Activated naive CD8-positive, alpha-beta T cell treated with anti-CD3 and anti-CD28 coated beads, Interleukin-2, amount 10 ng/mL, durations not matched to agents 7 days and 5 days (primary cell): ENCODE measurements at regions not wholly inside any gene's neighbourhood (a gene's known extent, or its start where the extent isn't known, plus 50 kb on each side); places are given as distances from the start of the nearest gene placed in this dataset.
"Not testable (repeated sequence)": the region's sequence is repeated elsewhere in the genome, so short reads cannot be mapped to it uniquely, and the experiment has no call there.

Experiments
- ATAC-seq: fragments of 150-1000 bp; cut with Tn5 transposase; one replicate; pipeline ENCODE4 v1.10.0; 2021; ENCODE audit warnings: low read depth, moderate library complexity
- POLR2A ChIA-PET: fragments of 350-600 bp; sonication (Branson Sonifier 250); formaldehyde crosslinking; loops from one replicate; lab custom pipeline; 2021; ENCODE audit warnings: antibody characterized with exemption; lab: Charles Lee
- DNase-seq: peaks from one replicate; pipeline ENCODE4 v3.0.0; 2021
- H3K27ac Mint-ChIP-seq: one replicate; pipeline ENCODE4 v1.8.0; 2022; ENCODE audit warnings: mild to moderate bottlenecking, mixed read lengths
- H3K27me3 Mint-ChIP-seq: one replicate; pipeline ENCODE4 v1.8.0; 2022; ENCODE audit warnings: mild to moderate bottlenecking, moderate library complexity, mixed read lengths
- H3K36me3 Mint-ChIP-seq: one replicate; pipeline ENCODE4 v1.8.0; 2021; ENCODE audit warnings: mild to moderate bottlenecking, mixed read lengths
- H3K4me1 Mint-ChIP-seq: one replicate; pipeline ENCODE4 v1.8.0; 2021; ENCODE audit warnings: mixed read lengths
- H3K4me3 Mint-ChIP-seq: one replicate; pipeline ENCODE4 v1.8.0; 2022; ENCODE audit warnings: mild to moderate bottlenecking, moderate library complexity, mixed read lengths
- H3K9me3 Mint-ChIP-seq: one replicate; pipeline ENCODE4 v1.8.0; 2021; ENCODE audit warnings: mixed read lengths

- no peak for ATAC-seq
- H3K9me3 Mint-ChIP-seq, result no peaks in the 10 kb centered on the region
- DNase-seq, result no peak
- H3K27me3 Mint-ChIP-seq, result peaks cover 38% of the 10 kb centered on the region
- peaks cover 5% of the 10 kb centered on the region for H3K4me1 Mint-ChIP-seq
- POLR2A ChIA-PET, result interaction anchor here (1.0 kb wide), 1 partner anchor 368 kb away, joined by 3 read pairs; the partner anchor contains the start of gene C15orf40
- no peak overlapping the region for H3K4me3 Mint-ChIP-seq
- H3K27ac Mint-ChIP-seq, result no peak overlapping the region
- H3K36me3 Mint-ChIP-seq, result no peaks in the 10 kb centered on the region
These were observed 67.1 kb upstream of the SH3GL3 start for GRCh38 chr15:83380059-83380458.

- Mint-ChIP-seq H3K9me3 (no peaks in the 10 kb centered on the region), H3K27me3 (peaks cover 35% of the 10 kb centered on the region)
These were observed 66.5 kb upstream of the SH3GL3 start for GRCh38 chr15:83380682-83381081.

GRCh38 chr15:83383608-83384139 is 63.5 kb upstream of the SH3GL3 start:
- DNase-seq, H3K27ac Mint-ChIP-seq, H3K9me3 Mint-ChIP-seq, H3K4me3 Mint-ChIP-seq, ATAC-seq, POLR2A ChIA-PET, H3K4me1 Mint-ChIP-seq, H3K36me3 Mint-ChIP-seq: not testable (repeated sequence)
- H3K27me3 Mint-ChIP-seq, result peaks cover 20% of the 10 kb centered on the region

More at GRCh38 chr15:83380682-83381081, 66.5 kb upstream of the SH3GL3 start:
- Mint-ChIP-seq H3K36me3 (no peaks in the 10 kb centered on the region), H3K4me3 (no peak overlapping the region), H3K27ac (no peak overlapping the region), H3K4me1 (peaks cover 5% of the 10 kb centered on the region)
- peak; percentile 88 for ATAC-seq
- POLR2A ChIA-PET, result interaction anchor here (1.0 kb wide), 1 partner anchor 369 kb away, joined by 3 read pairs; the partner anchor contains the start of gene C15orf40
- peak; percentile 52 for DNase-seq

- POLR2A ChIA-PET, result no interaction called here
These were observed 51.0 kb upstream of the SH3GL3 start for GRCh38 chr15:83396101-83396500.

More at GRCh38 chr15:83396101-83396500, 51.0 kb upstream of the SH3GL3 start:
- no peaks in the 10 kb centered on the region for H3K36me3 Mint-ChIP-seq
- no peak overlapping the region for H3K27ac Mint-ChIP-seq
- no peaks in the 10 kb centered on the region for H3K9me3 Mint-ChIP-seq
- H3K27me3 Mint-ChIP-seq, result peaks cover 13% of the 10 kb centered on the region
- DNase-seq (no peak), ATAC-seq (no peak)
- no peak overlapping the region for H3K4me3 Mint-ChIP-seq
- H3K4me1 Mint-ChIP-seq, result no peaks in the 10 kb centered on the region
